ENCODE measurements at regions not wholly inside any gene's neighbourhood (a gene's known extent, or its start where the extent isn't known, plus 50 kb on each side); places are given as distances from the start of the nearest gene placed in this dataset.

DNA sequence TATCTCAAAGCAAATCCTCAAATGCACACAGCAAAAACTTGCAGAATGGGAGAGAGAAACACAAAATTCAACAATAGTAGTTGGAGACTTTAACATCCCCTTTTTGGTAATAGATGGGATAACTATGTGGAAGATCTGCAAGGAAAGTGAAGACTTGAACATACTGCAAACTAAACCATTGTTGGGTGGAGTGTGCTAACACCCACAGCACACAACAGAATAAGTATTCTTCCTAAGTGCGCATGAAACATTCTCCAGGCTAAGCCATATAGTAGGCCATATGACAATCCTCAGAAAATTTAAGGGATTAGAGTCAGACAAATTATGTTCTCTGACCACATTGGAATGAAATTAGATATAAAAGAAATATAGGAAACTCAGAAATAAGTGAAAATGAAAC, 230.6 kb downstream of the FBXO15 start:
- no peak for DNase-seq

DNA sequence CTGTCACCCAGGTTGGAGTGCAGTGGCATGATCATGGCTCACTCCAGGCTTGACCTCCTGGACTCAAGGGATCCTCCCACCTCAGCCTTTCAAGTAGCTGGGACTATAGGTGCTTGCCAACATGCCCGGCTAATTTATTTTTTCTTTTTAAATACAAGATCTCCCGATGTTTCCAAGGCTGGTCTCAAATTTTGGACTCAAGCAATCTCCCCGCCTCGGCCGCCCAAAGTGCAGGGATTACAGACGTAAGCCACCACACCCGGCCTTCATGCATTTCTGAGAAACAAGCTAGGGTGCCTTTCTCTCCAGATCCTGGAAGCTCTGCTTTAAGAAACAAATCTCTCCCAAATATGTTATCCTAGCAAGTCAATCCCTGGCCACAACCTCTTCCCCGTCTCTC, 234.1 kb downstream of the FBXO15 start:
- DNase-seq, result no peak

DNA sequence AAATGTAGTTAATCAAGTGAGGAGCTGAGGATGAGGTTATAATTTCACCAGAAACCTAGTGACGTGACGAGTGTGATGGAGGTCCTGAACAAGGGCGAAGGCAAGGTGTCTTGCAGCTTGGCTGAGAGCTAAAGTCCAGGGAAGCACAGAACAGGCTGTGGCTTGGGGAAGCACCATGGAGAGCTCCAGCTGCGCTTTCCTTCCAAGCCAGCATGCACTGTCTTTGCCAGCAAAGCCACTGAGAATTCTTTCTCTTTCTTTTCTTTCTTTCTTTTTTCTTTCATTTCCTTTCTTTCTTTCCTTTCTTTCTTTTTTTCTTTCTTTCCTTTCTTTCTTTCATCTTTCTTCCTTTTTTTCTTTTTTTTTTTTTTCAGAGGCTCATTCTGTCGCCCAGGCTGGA, 239.3 kb downstream of the FBXO15 start:
- DNase-seq, result peak; percentile 12 to 51

DNA sequence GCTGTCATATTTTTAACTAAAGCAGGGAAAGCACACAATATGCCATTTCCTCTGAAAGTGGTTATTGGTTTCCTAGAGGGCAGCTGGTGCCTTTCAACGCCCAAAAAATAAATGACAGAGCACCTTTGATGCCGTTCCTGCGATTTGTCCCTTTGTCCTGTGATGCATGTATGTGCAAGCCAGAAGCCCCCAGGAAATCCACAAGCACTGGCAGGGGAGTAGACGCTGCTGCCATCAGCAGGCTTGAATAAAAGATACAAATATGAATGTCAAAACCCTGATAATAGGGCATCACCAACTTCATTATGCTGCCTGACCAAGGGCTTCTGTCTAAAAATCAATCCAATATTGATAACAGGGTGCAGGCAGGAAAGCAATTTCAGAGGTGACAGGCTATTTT, 246.1 kb downstream of the FBXO15 start:
- no peak for DNase-seq

DNA sequence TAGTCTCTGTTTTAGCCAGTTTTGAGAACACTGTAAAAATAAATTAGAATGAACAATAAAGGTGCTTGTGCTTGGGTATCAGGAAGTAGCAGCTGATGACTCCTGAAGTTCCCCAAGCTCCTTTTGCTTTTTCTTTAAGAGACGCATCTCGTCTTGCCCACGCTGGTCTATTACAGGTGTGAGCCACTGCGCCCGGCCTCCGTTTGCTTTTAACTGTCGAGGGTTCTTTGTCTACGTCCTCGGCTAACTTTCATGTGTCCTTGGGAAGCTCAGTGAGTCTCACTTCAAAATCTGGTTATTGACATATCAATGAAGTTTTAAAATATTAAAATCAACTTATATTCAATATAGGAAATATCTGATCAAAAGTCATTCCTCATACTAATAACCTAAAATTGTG, 246.5 kb downstream of the FBXO15 start:
- no peak for DNase-seq

DNA sequence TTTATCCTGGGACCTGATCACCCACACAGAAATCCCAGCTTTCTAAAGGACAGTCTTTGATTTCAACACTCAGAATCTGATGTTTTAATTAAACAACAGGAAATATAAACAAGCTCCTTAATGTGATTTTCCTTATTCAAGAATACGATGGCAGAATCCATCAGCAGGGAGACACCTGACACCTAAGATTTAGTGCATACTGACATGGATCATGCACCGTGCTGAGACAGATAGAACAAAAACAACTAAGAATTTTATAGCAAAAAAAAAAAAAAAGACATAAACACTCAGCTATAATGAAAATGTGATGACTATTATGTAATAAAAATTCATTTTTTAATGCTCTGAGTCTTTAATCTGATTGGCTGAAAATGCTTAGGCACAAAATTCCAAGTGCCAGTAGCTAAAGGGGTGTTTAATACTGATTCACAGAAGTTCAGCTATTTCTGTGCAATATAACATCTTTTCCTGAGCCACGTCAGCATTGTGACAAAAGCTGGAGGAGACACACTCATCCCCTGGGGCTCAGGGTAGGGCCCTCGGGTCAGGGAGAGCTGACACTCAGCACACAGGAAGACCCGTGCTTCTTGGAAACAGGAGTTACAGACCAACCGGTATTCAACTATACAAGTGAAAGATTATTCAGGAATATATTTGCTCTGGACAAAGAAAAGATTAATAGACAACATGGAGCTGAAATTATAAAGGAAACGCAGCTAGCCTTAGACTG, 247.4 kb downstream of the FBXO15 start:
- DNase-seq, result no peak

DNA sequence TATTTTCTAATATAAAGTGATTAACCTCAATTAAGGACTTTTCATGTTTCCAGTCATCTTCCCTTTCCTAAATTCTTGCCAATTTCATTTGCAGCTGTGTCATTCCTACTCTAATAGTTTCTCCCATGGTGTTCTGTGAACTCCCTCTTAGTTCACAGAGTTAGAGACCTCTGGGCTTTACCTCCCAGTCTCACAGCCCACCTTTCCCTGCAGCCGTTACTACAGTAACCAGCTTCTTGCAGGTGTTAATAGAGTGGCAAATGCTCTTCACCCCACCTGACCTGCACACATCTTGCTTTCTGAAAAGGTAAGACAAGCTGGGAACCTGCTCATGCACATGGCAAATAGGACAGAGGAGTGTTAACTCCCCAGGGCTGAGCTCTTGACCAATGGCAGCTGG, 250.1 kb downstream of the FBXO15 start:
- no peak for DNase-seq

DNA sequence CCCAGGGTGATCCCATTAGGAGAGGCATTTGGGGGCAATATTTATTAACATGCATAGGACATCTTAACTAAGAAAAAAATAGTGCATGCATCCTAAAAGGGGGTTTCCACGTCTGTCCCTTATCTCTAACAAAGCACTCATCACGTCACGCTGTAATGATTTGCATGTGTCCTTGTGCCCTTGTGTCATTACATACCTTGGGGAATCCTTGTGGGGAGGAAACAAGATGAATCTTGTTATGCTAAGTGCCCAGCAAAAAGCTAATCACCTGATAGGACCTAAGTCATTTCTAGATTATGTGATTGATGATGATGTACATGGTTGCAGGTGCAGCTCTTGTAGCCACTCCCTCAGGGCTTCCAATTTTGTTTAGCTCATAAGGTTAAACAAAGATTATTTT, 250.9 kb downstream of the FBXO15 start:
- DNase-seq, result no peak

DNA sequence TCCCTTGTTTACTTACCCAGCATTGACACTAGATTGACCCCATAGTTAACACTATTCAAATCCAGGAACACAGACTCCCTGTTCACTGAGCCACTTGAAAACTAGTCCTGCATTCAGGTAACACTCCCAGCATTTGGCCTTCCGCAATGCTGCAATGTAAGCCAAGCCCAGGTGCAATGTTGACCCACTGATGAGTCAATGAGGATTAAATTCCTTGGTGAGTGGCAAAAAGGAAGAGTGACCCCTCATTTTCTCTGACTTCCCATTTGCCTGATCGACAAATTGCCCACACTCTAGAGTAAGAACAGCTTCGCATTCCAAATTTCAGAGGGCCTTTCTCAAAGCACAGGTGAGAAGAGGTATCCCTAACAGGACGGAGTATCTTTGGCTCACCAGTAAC, 251.9 kb downstream of the FBXO15 start:
- no peak for DNase-seq

DNA sequence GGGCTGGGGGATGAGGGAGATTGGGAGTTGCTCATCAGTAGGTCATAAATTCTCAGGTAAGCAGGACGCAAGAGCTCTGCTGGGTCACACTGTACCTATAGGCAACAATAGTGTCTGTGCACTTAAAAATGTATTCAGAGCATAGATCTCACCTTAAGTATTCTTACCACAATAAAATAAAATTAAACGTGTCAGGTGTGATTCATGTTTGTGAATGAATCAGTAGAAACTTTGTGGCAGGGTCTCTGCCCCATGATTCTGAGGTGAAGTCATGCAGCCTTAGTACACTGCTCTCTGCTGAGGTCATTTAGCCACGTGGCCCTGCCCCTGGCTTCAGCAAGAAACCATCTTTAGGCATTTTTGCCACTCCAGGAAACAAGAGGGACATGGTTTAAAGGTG, 253.8 kb downstream of the FBXO15 start:
- no peak for DNase-seq

DNA sequence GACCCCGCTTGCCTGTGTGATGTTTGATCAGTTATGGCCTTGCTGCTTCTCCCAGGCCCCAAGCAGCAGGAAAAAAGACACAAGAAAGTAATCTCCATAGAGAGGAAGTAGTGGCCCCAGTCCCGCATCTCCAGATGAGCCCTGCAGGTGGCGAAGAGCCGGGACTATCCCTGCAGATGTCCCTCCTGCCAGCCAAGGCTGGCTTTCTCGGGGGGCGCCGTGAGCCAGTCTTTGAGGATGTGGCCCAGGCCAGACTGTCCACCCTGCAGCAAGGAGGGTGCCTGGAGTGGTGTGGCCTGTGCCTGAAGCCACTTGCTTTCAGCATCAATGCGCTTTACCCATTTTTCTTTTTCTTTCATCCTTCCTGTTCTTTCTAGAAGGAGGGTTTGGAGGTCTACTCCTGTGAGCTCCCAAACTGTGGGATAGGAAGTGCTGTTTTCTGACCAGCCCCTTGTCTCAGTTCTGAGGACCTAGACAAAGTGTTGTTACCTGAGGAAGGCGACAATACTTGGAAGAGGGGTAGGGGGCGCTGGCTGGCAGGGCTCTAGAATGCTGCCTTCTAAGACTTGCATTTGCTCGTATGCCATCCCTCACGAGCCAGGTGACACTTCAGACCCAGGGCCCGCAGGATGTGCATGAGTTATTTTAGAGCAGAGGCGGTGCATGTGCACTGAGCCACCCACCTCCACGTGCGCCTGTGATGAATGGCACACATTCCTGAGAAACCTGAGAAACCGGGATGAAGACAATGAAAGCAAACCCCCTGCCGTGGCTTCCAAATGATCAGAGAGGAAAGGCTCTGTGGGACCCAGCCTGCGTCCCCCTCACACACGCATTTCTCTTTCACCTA, 255.8 kb downstream of the FBXO15 start:
- DNase-seq, result peak; percentile 3 to 8

DNA sequence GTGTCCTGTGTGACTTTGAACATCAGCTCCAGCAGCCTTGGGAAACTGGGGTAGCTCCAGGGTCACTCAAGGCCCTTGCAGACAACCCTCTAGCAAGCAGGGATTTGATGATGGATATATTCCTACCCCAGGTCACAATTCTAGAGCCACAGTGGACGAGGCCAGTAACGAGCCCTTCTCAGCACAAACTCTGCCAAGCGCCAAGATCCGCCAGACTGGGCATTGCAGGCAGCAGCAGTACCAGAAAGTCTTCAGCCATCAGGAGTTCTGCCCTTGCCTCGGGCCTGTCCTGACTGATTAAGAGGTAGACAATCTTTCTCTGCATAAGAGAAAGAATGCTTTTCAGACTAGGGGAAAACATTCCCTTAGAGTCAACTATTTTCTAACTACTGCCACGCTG, 259.1 kb downstream of the FBXO15 start:
- no peak for DNase-seq

DNA sequence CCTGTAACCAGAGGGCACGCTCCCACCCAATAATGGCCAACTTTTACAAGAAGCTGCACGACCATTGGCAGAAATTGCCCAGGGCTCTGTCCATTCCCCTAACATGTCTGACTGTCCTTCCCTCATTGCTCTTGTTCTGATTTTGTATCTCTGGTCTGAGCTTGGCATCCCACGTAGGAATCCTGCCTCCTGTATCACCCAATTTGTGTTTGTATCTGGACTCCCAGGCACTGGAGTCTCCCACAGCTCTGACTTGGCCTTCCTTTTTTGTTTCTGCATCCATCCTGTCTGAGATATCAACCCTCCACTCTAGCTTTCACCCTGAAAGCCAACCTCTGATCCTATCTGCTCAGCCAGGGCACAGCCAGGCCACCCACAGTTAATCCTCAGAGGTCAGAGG, 259.8 kb downstream of the FBXO15 start:
- DNase-seq, result no peak

DNA sequence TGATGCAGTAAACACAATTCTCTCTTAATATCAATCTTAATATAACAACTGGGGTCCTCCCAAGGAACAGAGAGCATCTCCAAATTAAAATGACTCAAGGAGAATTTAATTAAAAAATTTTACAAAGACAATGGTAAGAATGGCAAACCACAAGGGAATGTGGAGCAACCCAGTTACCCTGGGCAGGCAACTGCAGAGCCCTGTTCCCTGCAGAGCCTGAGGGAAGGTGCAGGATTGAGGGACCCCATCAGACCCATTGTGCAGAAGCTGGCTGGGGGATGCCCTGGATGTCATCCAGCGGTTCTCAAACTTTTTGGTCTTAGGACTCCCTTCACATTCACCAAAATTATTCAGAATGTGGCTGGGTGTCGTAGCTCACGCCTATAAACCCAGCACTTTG, 262.8 kb downstream of the FBXO15 start:
- DNase-seq, result no peak

DNA sequence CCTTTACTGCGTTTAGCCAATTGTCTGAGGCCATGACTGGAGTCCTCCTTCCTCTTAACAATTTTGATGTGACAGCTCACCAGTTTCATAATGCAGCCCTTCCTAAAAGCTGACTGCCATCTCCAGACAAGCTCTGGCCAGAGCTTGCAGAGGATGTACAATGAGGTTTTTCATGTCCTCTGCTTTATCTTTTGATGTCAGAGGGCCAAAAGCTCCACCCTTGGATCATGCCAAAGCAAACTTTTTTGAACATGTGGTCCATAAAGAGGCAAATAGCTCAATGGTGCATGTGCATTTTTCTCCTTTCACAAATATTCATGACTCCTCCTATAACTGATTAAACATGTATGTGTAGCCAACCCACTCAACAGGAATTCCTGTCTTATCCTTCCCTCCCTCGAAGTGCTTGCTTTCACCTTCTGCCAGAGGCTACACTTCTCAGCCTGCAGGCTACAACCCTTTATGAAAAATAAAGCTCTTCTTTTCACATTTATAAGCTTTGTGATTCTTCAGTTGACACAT, 266.2 kb downstream of the FBXO15 start:
- DNase-seq, result no peak

DNA sequence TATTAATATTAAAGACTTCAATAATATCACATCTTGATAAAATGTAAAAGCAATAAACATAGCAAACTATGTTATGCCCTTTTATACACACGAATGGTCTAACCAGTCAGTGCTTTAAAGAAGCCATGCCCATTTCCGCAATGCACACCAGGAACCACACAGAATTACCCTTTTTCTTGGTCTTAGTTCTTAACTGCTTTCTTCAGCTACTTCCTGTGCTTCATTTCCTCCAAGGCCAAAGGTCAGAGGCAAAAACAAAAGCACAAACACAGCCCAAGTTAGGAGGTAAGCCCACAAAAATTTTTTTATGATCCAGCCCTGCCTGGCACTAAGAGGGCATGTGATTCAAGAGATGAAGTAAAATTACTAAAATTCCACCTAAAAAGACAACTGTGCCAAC, 267.2 kb downstream of the FBXO15 start:
- no peak for DNase-seq

DNA sequence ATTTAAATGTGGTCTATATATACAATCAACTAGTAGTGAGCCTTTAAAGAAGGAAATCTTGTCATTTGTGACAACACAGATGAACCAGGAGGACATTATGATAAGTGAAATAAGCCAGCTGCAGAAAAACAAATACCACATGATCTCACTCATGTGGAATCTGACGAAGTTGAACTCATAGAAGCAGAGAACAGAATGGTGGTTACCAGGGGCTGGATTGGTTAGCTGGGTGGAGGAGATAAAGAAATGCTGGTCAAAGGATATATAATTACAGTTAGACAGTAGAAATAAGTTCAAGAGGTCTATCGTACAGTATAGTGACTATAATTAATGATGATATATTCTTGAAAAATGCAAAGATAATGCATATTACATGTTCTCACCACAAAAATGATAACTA, 267.9 kb downstream of the FBXO15 start:
- DNase-seq, result no peak

DNA sequence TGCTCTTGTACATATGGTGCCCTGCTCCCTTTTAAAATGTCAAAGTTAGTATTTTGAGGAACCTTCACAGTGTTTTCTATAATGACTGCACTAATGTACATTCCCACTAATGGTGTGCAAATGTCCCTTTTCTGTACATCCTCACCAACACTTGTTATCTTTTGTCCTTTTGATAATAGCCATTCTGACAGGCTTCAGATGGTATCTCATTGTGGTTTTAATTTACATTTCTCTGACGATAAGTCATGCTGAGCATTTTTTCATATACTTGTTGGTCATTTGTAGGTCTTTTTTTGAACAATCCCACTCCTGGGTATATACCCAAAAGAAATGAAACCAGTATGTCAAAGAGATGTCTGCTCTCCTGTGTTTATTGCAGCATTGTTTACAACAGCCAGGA, 268.3 kb downstream of the FBXO15 start:
- no peak for DNase-seq

DNA sequence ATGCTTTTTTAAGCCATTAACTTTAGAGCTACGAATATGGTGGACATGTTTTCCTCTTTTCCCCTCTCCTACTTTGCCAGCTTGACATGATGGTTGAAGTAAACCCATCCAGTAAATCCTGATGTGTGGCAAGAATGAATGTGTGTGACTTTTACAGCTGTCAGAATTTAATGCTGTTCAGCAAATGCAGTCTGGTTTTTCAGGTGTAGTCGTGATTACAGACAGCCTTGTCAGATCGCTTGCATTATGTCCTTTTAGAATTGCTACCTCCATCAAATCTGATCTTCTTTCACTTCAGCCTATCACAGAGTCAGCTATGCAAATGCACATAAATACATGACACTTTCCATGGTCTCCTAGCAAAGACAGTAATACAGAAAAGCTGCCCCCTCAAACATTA, 278.5 kb downstream of the FBXO15 start:
- no peak for DNase-seq

DNA sequence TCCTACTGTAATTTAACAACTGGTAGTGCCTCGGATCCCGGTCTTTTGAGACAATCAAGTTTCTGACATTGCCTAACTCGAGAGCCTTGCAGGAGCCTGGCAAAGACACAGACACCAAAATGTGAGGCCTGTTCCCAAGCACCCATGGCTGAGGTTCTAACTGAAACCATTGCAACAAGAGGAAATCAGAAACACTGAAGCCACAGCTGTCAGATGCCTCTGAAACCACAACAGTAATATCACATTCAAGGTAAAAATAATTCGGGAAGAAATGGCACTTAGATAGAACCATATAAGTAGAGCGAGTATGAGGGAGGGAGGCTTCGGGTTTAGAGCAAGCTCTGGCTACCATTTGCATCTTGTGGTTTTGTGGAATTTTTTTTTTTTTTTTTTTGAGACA, 285.9 kb downstream of the FBXO15 start:
- peak in 1 of 2 experiments; percentile 3 for DNase-seq

DNA sequence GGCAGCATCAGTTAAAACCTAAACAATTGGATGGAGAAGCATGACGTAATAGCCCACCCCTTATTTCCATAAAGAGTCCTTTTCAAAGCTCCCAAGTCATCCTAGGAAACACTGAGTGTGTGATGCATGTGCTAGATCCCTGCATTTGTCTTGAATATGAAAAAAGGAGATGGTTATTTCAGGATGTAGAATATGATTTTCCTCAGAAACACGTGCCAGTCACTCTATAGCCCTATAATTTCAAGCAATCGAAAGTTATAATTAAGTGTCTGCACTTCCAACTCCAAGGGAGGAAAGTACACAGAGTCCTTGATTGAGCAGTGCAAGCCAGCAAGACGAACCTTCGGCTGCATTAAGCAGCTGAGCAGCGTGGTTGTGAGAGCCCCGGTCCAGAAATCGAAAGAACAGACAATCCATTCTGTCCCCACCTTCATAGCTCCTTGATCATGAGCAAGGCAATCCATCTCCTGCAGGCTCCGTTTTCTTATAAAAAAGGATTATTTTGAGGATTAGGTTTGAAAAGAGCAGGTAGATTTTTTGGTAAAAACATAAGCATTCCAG, 287.7 kb downstream of the FBXO15 start:
- no peak for DNase-seq

DNA sequence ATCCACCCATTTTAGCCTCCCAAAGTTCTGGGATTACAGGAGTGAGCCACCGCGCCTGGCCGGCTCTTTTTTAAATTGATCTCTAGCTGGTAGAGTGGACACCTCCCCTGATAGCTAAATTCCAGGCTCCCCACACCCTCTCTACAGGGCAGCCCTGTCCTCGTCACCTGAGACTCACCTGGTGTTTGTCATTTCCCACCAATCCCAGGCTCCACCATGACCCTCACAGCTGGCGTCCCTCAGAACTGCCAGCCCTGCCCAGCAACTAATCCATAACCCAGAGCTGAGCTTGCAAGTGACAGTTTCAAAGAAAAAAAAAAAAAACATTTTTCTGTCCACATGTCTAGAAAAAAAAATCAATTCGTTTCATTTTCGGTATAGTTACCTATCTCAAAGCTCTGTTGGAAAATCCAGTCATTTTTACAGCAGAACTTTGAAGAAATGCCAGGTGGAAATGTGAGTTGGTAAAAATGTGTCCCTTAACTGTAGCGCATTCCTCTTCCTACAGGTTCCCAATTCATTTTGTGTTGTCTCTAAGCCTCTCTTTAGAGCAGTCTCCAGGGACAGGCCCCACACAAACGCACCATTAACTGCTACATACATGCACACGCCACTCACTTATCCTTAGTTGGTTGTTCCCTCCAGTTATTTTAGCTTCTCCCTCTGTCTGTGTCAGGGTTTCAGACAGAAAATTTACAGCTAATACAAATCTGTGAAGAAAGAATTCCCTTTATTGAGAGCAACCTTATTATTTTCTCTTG, 294.7 kb downstream of the FBXO15 start:
- DNase-seq, result no peak

DNA sequence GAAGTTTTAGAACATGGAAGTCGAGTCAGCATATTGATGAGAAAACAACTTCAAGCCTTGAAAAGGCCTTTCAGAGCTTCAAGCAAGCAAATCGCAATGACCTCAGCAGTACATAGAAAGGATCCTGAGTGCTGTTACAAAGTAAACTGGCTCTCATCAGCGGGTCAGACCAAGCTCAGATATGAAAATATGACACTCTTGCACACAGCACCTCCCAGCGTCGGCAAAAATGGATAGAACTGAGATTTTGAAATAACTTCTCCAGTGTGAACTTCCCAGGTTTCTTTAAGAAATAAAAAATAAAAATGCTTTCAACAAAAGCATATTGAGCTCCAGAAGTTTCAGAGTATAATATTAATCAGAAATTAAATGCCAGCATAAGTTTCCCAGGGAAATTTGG, 296.9 kb downstream of the FBXO15 start:
- no peak for DNase-seq
